Endothelial cell of umbilical vein (primary cell): ENCODE measurements at regions not wholly inside any gene's neighbourhood (a gene's known extent, or its start where the extent isn't known, plus 50 kb on each side); places are given as distances from the start of the nearest gene placed in this dataset.

Experiments used
- POLR2AphosphoS5 ChIP-seq: IDR thresholded peaks from 2 replicates; pipeline ENCODE4 v1.6.1; 2012; ENCODE audit warnings: low read depth, mild to moderate bottlenecking, control low read depth, low read length, moderate library complexity; ENCODE audit not compliant: insufficient read depth
- TF ChIP-seq, protein P1 (sequence below), 2 donors: IDR thresholded peaks; 1 replicate in 1 of 2; 2 replicates in 1 of 2; pipeline ENCODE4 v1.5.1; 2011; ENCODE audit warnings: low read length in 2 of 2, mild to moderate bottlenecking in 2 of 2, moderate library complexity in 2 of 2, control low read depth in 1 of 2, inconsistent platforms in 1 of 2, low read depth in 1 of 2; ENCODE audit not compliant: insufficient read depth in 1 of 2; ENCODE audit errors: extremely low read depth in 1 of 2

DNA sequence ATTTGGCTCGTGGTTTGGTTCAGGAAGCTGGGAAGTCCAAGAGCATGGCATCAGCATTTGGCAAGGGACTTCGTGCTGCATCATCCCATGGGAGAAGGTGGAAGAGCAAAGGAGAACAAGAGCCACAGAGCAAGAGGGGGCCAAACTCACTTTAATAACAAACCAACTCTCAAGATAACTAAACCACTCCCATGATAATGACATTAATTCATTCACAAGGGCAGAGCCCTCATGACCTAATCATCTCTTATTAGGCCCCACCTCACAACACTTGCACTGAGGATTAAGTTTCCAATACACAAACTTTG lies 113.4 kb upstream of the ATXN3L start:
- TF ChIP-seq, protein P1, sequence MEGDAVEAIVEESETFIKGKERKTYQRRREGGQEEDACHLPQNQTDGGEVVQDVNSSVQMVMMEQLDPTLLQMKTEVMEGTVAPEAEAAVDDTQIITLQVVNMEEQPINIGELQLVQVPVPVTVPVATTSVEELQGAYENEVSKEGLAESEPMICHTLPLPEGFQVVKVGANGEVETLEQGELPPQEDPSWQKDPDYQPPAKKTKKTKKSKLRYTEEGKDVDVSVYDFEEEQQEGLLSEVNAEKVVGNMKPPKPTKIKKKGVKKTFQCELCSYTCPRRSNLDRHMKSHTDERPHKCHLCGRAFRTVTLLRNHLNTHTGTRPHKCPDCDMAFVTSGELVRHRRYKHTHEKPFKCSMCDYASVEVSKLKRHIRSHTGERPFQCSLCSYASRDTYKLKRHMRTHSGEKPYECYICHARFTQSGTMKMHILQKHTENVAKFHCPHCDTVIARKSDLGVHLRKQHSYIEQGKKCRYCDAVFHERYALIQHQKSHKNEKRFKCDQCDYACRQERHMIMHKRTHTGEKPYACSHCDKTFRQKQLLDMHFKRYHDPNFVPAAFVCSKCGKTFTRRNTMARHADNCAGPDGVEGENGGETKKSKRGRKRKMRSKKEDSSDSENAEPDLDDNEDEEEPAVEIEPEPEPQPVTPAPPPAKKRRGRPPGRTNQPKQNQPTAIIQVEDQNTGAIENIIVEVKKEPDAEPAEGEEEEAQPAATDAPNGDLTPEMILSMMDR (IDR thresholded peaks at IDR 0.05; ENCODE audit: extremely low read depth in 1 of 2, insufficient read depth in 1 of 2, low read depth in 1 of 2, low read length in 2 of 2), result no peak
- no peak for TF ChIP-seq POLR2AphosphoS5
